ENCODE measurements at regions not wholly inside any gene's neighbourhood (a gene's known extent, or its start where the extent isn't known, plus 50 kb on each side); places are given as distances from the start of the nearest gene placed in this dataset.

- DNase-seq (ENCODE audit: low read depth): peak; percentile 94
Measured at GRCh38 chr14:88983755-88984154, 159.3 kb downstream of the TTC8 start.

GRCh38 chr14:88985654-88986053 lies 161.2 kb downstream of the TTC8 start:
- peak; percentile 73 for DNase-seq (ENCODE audit: low read depth)

- DNase-seq (ENCODE audit: low read depth): peak; percentile 98
Measured at GRCh38 chr14:88986146-88986841, 161.8 kb downstream of the TTC8 start.

GRCh38 chr14:88986908-88987307 lies 162.5 kb downstream of the TTC8 start:
- DNase-seq (ENCODE audit: low read depth): peak; percentile 66

- DNase-seq (ENCODE audit: low read depth): peak; percentile 94
Measured at GRCh38 chr14:88987516-88987915, 163.1 kb downstream of the TTC8 start.

- no peak for DNase-seq (ENCODE audit: low read depth)
Measured at GRCh38 chr14:88989911-88990310, 165.5 kb downstream of the TTC8 start.

GRCh38 chr14:88990856-88991255 lies 166.4 kb downstream of the TTC8 start:
- no peak for DNase-seq (ENCODE audit: low read depth)

GRCh38 chr14:88992011-88992410 lies 167.6 kb downstream of the TTC8 start:
- no peak for DNase-seq (ENCODE audit: low read depth)

- peak; percentile 77 for DNase-seq (ENCODE audit: low read depth)
Measured at GRCh38 chr14:88993946-88994345, 169.5 kb downstream of the TTC8 start.

GRCh38 chr14:88995437-88996198 lies 171.2 kb downstream of the TTC8 start:
- DNase-seq (ENCODE audit: low read depth): peak; percentile 97

- no peak for DNase-seq (ENCODE audit: low read depth)
Measured at GRCh38 chr14:88998027-88998426, 173.6 kb downstream of the TTC8 start.

- no peak for DNase-seq (ENCODE audit: low read depth)
Measured at GRCh38 chr14:88999137-88999536, 174.7 kb downstream of the TTC8 start.

GRCh38 chr14:89000007-89000942 lies 175.8 kb downstream of the TTC8 start:
- DNase-seq (ENCODE audit: low read depth): peak; percentile 99

- no peak for DNase-seq (ENCODE audit: low read depth)
Measured at GRCh38 chr14:89004166-89004565, 179.7 kb downstream of the TTC8 start.

GRCh38 chr14:89007906-89008305 lies 183.5 kb downstream of the TTC8 start:
- no peak for DNase-seq (ENCODE audit: low read depth)

- peak; percentile 29 for DNase-seq (ENCODE audit: low read depth)
Measured at GRCh38 chr14:89011355-89012281, 187.2 kb downstream of the TTC8 start.

GRCh38 chr14:89012282-89013097 lies 188.0 kb downstream of the TTC8 start:
- peak; percentile 56 for DNase-seq (ENCODE audit: low read depth)

- peak; percentile 74 for DNase-seq (ENCODE audit: low read depth)
Measured at GRCh38 chr14:89013098-89013504, 188.7 kb downstream of the TTC8 start.

GRCh38 chr14:89013698-89014568 lies 189.5 kb downstream of the TTC8 start:
- DNase-seq (ENCODE audit: low read depth): no peak

Data from RPMI7951 (cell line).